ENCODE measurements at regions not wholly inside any gene's neighbourhood (a gene's known extent, or its start where the extent isn't known, plus 50 kb on each side); places are given as distances from the start of the nearest gene placed in this dataset.

DNA sequence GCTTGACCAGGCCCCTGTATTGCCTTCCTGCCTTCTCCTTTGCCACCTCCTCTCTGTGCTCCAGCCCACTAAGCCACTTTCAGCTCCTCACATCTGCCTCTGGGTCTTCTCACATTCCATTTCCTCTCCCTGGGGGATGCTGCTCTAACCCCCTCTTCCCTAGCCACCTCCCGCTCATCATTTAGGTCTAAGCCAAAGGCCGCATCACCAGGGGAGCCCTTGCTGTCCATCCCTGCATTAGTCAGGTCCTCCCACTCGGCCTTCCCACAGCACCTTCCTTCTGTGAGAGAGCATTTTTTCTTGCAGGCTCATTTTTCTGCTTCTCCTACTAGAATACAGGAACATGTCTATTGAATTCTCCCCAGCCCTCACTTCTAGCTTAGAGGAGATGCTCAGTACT lies 72.6 kb upstream of the GALNT10 start:
- TF ChIP-seq, protein P1, sequence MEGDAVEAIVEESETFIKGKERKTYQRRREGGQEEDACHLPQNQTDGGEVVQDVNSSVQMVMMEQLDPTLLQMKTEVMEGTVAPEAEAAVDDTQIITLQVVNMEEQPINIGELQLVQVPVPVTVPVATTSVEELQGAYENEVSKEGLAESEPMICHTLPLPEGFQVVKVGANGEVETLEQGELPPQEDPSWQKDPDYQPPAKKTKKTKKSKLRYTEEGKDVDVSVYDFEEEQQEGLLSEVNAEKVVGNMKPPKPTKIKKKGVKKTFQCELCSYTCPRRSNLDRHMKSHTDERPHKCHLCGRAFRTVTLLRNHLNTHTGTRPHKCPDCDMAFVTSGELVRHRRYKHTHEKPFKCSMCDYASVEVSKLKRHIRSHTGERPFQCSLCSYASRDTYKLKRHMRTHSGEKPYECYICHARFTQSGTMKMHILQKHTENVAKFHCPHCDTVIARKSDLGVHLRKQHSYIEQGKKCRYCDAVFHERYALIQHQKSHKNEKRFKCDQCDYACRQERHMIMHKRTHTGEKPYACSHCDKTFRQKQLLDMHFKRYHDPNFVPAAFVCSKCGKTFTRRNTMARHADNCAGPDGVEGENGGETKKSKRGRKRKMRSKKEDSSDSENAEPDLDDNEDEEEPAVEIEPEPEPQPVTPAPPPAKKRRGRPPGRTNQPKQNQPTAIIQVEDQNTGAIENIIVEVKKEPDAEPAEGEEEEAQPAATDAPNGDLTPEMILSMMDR (IDR thresholded peaks at IDR 0.05; ENCODE audit: poor library complexity) = no peak
- TF ChIP-seq EZH2phosphoT487 (IDR thresholded peaks at IDR 0.05; ENCODE audit: low read depth, severe bottlenecking, unreplicated experiment) = no peak
- TF ChIP-seq EZH2 (IDR thresholded peaks at IDR 0.05; ENCODE audit: borderline replicate concordance) = no peak
